Stomach (tissue), 8 donors: ENCODE measurements at regions not wholly inside any gene's neighbourhood (a gene's known extent, or its start where the extent isn't known, plus 50 kb on each side); places are given as distances from the start of the nearest gene placed in this dataset.

Experiments used
- DNase-seq, 2 donors: peaks; one replicate each; pipeline versions ENCODE4 v3.0.0 to v3.0.0-alpha.2; 2013 to 2019
- H3K27ac ChIP-seq, 5 donors: fragments of 200-600 bp in 4 of 5; sonication (generic) in 4 of 5; one replicate each; pipeline ENCODE4 v1.5.1; 2013 to 2019; ENCODE audit warnings: mild to moderate bottlenecking in 1 of 5, moderate library complexity in 1 of 5
- H3K27me3 ChIP-seq, 3 donors: fragments of 200-600 bp; sonication (generic); one replicate each; pipeline ENCODE4 v1.5.1; 2017 to 2019; ENCODE audit warnings: mixed run types in 1 of 3
- H3K36me3 ChIP-seq, 4 donors: fragments of 200-600 bp; sonication (generic); 1 replicate in 3 of 4; 2 replicates in 1 of 4; pipeline ENCODE4 v1.5.1; 2016 to 2019
- H3K4me1 ChIP-seq, 4 donors: fragments of 200-600 bp; sonication (generic); one replicate each; pipeline ENCODE4 v1.5.1; 2016 to 2019
- H3K4me3 ChIP-seq, 4 donors: fragments of 200-600 bp; sonication (generic) in 3 of 4; one replicate each; pipeline ENCODE4 v1.5.1; 2016 to 2019; ENCODE audit warnings: mild to moderate bottlenecking in 1 of 4
- H3K9me3 ChIP-seq, 4 donors: fragments of 200-600 bp; sonication (generic); one replicate each; pipeline ENCODE4 v1.5.1; 2016 to 2019
- CTCF ChIP-seq, 7 experiments: fragments of 450-650 bp in 4 of 7; fragments of 200-600 bp in 3 of 7; sonication (generic) in 3 of 7; IDR thresholded peaks; one replicate each; pipeline ENCODE4 v1.5.1; 2016 to 2019; ENCODE audit warnings: antibody characterized with exemption in 7 of 7, control low read depth in 2 of 7, mild to moderate bottlenecking in 1 of 7
- EP300 ChIP-seq: sonication (generic); formaldehyde crosslinking; IDR thresholded peaks from one replicate; pipeline ENCODE4 v1.6.1; 2017; ENCODE audit warnings: antibody characterized with exemption
- POLR2A ChIP-seq, 4 donors: fragments of 450-650 bp; IDR thresholded peaks; one replicate each; pipeline ENCODE4 v1.6.1; 2016; ENCODE audit warnings: antibody characterized with exemption in 4 of 4, control low read depth in 2 of 4, mild to moderate bottlenecking in 1 of 4, moderate library complexity in 1 of 4
- POLR2AphosphoS5 ChIP-seq, 3 donors: sonication (generic); formaldehyde crosslinking; IDR thresholded peaks; one replicate each; pipeline ENCODE4 v1.6.1; 2016; ENCODE audit warnings: antibody characterized with exemption in 3 of 3
- WGBS, 5 donors: extraction: QIAGEN DNeasy Blood & Tissue Kit in 3 of 5; methylation state at CpG; one replicate each; pipeline versions ENCODE4 v1.1.5 to v1.1.7; 2013 to 2018; 5-methylcytosine and 5-hydroxymethylcytosine counted together
- intact Hi-C: fragments of 100-400 bp; cut with DNase I; formaldehyde crosslinking; loops from one replicate; pipeline ENCODE4 v1.15.1; 2023; ENCODE audit warnings: low total_unique reads
- donor health status: healthy with polysubstance abuse.
- donor health status: Bipolar disorder and iron deficiency.
- donor health status: healthy.

GRCh38 chr6:55667341-55667740 lies 88.3 kb upstream of the HMGCLL1 start:
- Histone ChIP-seq H3K4me1 (no peaks in the 10 kb centered on the region), H3K27me3 (no peaks in the 10 kb centered on the region), H3K9me3 (peaks cover 0 to 12% (median 5%) of the 10 kb centered on the region in 4 donors), H3K36me3 (no peaks in the 10 kb centered on the region), H3K27ac (no peak overlapping the region), H3K4me3 (no peak overlapping the region)
- intact Hi-C loops: no loop called here
- TF ChIP-seq EP300: no peak
- no peak for TF ChIP-seq POLR2A (IDR thresholded peaks at IDR 0.05)
- TF ChIP-seq CTCF (IDR thresholded peaks at IDR 0.05): no peak
- no peak for TF ChIP-seq POLR2AphosphoS5 (IDR thresholded peaks at IDR 0.05)
- no peak for DNase-seq
- WGBS, 5 donors: 30 to 55% (median 45%) methylated on average over 2 of the region's 2 CpGs

DNA sequence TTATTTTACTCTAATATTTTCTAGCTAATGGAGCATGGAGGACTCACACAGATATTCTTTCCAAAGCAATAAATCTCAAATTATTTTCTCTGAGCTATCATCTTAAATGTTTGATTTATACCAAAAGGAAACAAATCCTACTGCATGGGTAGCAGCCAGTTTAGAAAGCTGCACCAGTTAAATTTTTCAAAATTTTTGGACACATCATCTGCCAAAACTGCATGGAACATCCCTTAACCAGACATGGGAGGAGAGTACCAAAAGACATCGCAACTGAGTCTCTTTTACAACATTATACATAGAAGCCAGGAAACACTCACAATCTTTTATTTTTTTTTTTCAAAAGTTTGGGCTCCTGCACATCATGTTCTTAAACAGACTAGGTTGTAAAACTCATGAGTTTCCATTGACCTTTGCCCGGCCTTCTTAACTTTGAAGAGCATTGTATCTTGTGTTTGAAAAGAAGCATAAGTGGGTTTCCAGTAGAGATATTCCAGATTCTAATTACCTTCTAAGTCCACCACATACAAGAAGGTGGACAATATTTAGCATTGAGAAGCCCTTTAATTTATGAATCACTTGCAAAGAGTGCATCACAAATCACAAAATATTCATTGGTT lies 87.7 kb upstream of the HMGCLL1 start:
- intact Hi-C loops: no loop called here
- H3K27ac ChIP-seq: no peak overlapping the region
- H3K9me3 ChIP-seq: peaks cover 0 to 17% (median 8%) of the 10 kb centered on the region in 4 donors
- H3K4me1 ChIP-seq: no peaks in the 10 kb centered on the region
- 77 to 90% (median 87%) methylated on average over 2 of the region's 2 CpGs for WGBS, 5 donors
- no peaks in the 10 kb centered on the region for H3K27me3 ChIP-seq
- H3K36me3 ChIP-seq: no peaks in the 10 kb centered on the region
- no peak for TF ChIP-seq EP300
- no peak for TF ChIP-seq POLR2A (IDR thresholded peaks at IDR 0.05)
- TF ChIP-seq CTCF (IDR thresholded peaks at IDR 0.05): no peak
- TF ChIP-seq POLR2AphosphoS5 (IDR thresholded peaks at IDR 0.05): no peak
- no peak for DNase-seq
- no peak overlapping the region for H3K4me3 ChIP-seq

GRCh38 chr6:55666037-55666436 lies 87.0 kb upstream of the HMGCLL1 start:
- 60 to 92% (median 82%) methylated on average over 3 of the region's 3 CpGs for WGBS, 5 donors
- Histone ChIP-seq H3K9me3 (peaks cover 0 to 18% (median 8%) of the 10 kb centered on the region in 4 donors), H3K4me1 (no peaks in the 10 kb centered on the region), H3K27ac (no peak overlapping the region), H3K27me3 (no peaks in the 10 kb centered on the region), H3K36me3 (no peaks in the 10 kb centered on the region), H3K4me3 (no peak overlapping the region)
- TF ChIP-seq POLR2AphosphoS5 (IDR thresholded peaks at IDR 0.05) (no peak), POLR2A (IDR thresholded peaks at IDR 0.05) (no peak), CTCF (IDR thresholded peaks at IDR 0.05) (no peak), EP300 (no peak)
- intact Hi-C loops: no loop called here
- DNase-seq: no peak

GRCh38 chr6:55664591-55665587 lies 85.9 kb upstream of the HMGCLL1 start:
- no peak overlapping the region for H3K27ac ChIP-seq
- no peaks in the 10 kb centered on the region for H3K4me1 ChIP-seq
- TF ChIP-seq POLR2A (IDR thresholded peaks at IDR 0.05): no peak
- no peak for TF ChIP-seq CTCF (IDR thresholded peaks at IDR 0.05)
- TF ChIP-seq POLR2AphosphoS5 (IDR thresholded peaks at IDR 0.05): no peak
- no peak for TF ChIP-seq EP300
- WGBS, 5 donors: 67 to 79% (median 74%) methylated on average over 2 of the region's 2 CpGs
- intact Hi-C loops: no loop called here
- H3K27me3 ChIP-seq: no peaks in the 10 kb centered on the region
- no peaks in the 10 kb centered on the region for H3K36me3 ChIP-seq
- DNase-seq: no peak
- H3K4me3 ChIP-seq: no peak overlapping the region
- peaks cover 0 to 18% (median 8%) of the 10 kb centered on the region in 4 donors for H3K9me3 ChIP-seq
